Mesothelial cell of epicardium (in vitro differentiated cells): ENCODE measurements at regions not wholly inside any gene's neighbourhood (a gene's known extent, or its start where the extent isn't known, plus 50 kb on each side); places are given as distances from the start of the nearest gene placed in this dataset.

Experiments used
- DNase-seq, 2 experiments: peaks; one replicate each; pipeline ENCODE4 v3.0.0; 2021; ENCODE audit warnings: low spot score in 2 of 2; ENCODE audit not compliant: unreplicated experiment in 2 of 2
- H3K27ac Mint-ChIP-seq: 2 replicates; pipeline ENCODE4 v1.8.0; 2021; ENCODE audit warnings: mixed read lengths
- H3K27me3 Mint-ChIP-seq: 2 replicates; pipeline ENCODE4 v1.8.0; 2021; ENCODE audit warnings: low read depth, mixed read lengths
- H3K36me3 Mint-ChIP-seq: 2 replicates; pipeline ENCODE4 v1.8.0; 2021; ENCODE audit warnings: mixed read lengths
- H3K4me1 Mint-ChIP-seq: 2 replicates; pipeline ENCODE4 v1.8.0; 2021; ENCODE audit warnings: mixed read lengths
- H3K4me3 Mint-ChIP-seq: 2 replicates; pipeline ENCODE4 v1.8.0; 2021; ENCODE audit warnings: mild to moderate bottlenecking, moderate library complexity, mixed read lengths
- H3K9me3 Mint-ChIP-seq: 2 replicates; pipeline ENCODE4 v1.8.0; 2021; ENCODE audit warnings: mixed read lengths
- TF ChIP-seq, protein P1 (sequence below): fragments of 200-600 bp; sonication (generic); IDR thresholded peaks from one replicate; pipeline ENCODE4 v1.5.0; 2021; ENCODE audit warnings: antibody characterized with exemption; ENCODE audit not compliant: unreplicated experiment

- DNase-seq = no peak
- Mint-ChIP-seq H3K27ac (no peak overlapping the region), H3K4me1 (peaks cover 7% of the 10 kb centered on the region), H3K4me3 (no peak overlapping the region), H3K9me3 (peaks cover 10% of the 10 kb centered on the region), H3K27me3 (peaks cover 61% of the 10 kb centered on the region), H3K36me3 (peaks cover 5% of the 10 kb centered on the region)
- TF ChIP-seq, protein P1, sequence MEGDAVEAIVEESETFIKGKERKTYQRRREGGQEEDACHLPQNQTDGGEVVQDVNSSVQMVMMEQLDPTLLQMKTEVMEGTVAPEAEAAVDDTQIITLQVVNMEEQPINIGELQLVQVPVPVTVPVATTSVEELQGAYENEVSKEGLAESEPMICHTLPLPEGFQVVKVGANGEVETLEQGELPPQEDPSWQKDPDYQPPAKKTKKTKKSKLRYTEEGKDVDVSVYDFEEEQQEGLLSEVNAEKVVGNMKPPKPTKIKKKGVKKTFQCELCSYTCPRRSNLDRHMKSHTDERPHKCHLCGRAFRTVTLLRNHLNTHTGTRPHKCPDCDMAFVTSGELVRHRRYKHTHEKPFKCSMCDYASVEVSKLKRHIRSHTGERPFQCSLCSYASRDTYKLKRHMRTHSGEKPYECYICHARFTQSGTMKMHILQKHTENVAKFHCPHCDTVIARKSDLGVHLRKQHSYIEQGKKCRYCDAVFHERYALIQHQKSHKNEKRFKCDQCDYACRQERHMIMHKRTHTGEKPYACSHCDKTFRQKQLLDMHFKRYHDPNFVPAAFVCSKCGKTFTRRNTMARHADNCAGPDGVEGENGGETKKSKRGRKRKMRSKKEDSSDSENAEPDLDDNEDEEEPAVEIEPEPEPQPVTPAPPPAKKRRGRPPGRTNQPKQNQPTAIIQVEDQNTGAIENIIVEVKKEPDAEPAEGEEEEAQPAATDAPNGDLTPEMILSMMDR = no peak
These were observed 121.7 kb upstream of the JAG1 start for GRCh38 chr20:10795286-10796026.

GRCh38 chr20:10798811-10799210 is 125.0 kb upstream of the JAG1 start:
- H3K4me1 Mint-ChIP-seq = peaks cover 9% of the 10 kb centered on the region
- DNase-seq = no peak
- H3K36me3 Mint-ChIP-seq = peaks cover 2% of the 10 kb centered on the region
- H3K27ac Mint-ChIP-seq = no peak overlapping the region
- H3K27me3 Mint-ChIP-seq = peaks cover 55% of the 10 kb centered on the region
- peaks cover 6% of the 10 kb centered on the region for H3K9me3 Mint-ChIP-seq
- TF ChIP-seq, protein P1 = no peak
- no peak overlapping the region for H3K4me3 Mint-ChIP-seq

DNA sequence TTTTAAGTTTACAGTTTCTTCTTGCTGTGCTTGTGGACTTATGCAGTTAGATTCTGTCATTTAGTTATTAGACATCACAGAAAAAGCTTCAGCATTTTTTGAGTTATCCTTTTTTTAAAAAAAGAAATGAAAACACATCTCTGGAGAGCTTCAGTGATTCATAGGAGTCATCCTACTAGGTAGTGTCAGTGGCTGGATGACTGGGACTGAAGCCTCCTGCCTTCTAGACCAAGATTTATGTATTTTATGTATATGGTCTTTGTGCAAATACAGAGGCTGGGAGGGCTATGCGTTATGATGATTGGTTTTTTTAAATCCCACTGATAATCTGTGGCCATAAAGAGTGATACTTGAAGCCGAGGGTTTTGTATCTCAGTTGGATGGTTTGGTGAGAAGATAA is 125.9 kb upstream of the JAG1 start:
- Mint-ChIP-seq H3K27ac (no peak overlapping the region), H3K36me3 (peaks cover 2% of the 10 kb centered on the region), H3K4me1 (peaks cover 9% of the 10 kb centered on the region), H3K27me3 (peaks cover 49% of the 10 kb centered on the region), H3K9me3 (peaks cover 9% of the 10 kb centered on the region), H3K4me3 (no peak overlapping the region)
- DNase-seq = no peak
- TF ChIP-seq, protein P1 = no peak

- H3K27me3 Mint-ChIP-seq = peaks cover 44% of the 10 kb centered on the region
- TF ChIP-seq, protein P1 = no peak
- H3K27ac Mint-ChIP-seq = no peak overlapping the region
These were observed 126.5 kb upstream of the JAG1 start for GRCh38 chr20:10800288-10800687.

DNA sequence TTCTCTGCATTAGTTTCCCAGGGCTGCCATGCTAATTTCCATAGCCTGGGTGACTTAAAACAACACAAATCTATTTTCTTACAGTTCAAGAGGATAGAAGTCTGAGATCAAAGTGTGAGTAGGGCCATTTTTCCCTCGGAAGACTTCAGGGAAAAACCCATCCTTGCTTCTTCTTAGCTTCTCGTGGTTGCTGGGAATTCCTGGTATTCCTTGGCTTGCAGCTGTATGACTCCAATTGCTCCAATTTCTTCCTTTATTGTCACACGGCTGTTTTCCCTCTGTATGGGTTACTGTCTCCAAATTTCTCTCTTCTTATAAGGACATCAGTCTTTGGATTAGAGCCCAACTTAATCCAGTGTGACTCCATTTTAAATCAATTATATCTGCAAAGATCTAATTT is 128.4 kb upstream of the JAG1 start:
- TF ChIP-seq, protein P1 = no peak
- Mint-ChIP-seq H3K27ac (no peak overlapping the region), H3K4me3 (no peak overlapping the region), H3K9me3 (peaks cover 4% of the 10 kb centered on the region), H3K36me3 (no peaks in the 10 kb centered on the region), H3K4me1 (peaks cover 16% of the 10 kb centered on the region), H3K27me3 (peaks cover 37% of the 10 kb centered on the region)
- DNase-seq = no peak

More at GRCh38 chr20:10800288-10800687, 126.5 kb upstream of the JAG1 start:
- H3K4me3 Mint-ChIP-seq = no peak overlapping the region
- peaks cover 9% of the 10 kb centered on the region for H3K4me1 Mint-ChIP-seq
- peaks cover 2% of the 10 kb centered on the region for H3K36me3 Mint-ChIP-seq
- DNase-seq = no peak
- peaks cover 9% of the 10 kb centered on the region for H3K9me3 Mint-ChIP-seq
